OCI-LY3 (cell line): ENCODE measurements at regions not wholly inside any gene's neighbourhood (a gene's known extent, or its start where the extent isn't known, plus 50 kb on each side); places are given as distances from the start of the nearest gene placed in this dataset.

Experiments used
- H2AFZ ChIP-seq: fragments of 200-600, 300-600 bp; shearing (Covaris generic); 2 replicates; pipeline ENCODE4 v1.6.0; 2014; ENCODE audit warnings: antibody characterized with exemption, low read depth, low read length
- H3K27ac ChIP-seq: fragments of 200-600, 300-600 bp; sonication (generic); 2 replicates; pipeline ENCODE4 v1.5.1; 2014; ENCODE audit warnings: mild to moderate bottlenecking, low read length, moderate library complexity, mixed read lengths
- H3K27me3 ChIP-seq: fragments of 200-600, 300-600 bp; sonication (generic); 2 replicates; pipeline ENCODE4 v1.6.1; 2014; ENCODE audit warnings: low read depth, low read length, mixed read lengths
- H3K36me3 ChIP-seq: fragments of 200-600, 300-600 bp; sonication (generic); replicated peaks from 2 replicates; pipeline ENCODE3; 2014; ENCODE audit warnings: low read depth, low read length, mixed read lengths
- H3K4me1 ChIP-seq: fragments of 300-600, 200-600 bp; sonication (generic); 2 replicates; pipeline ENCODE4 v1.6.1; 2014; ENCODE audit warnings: low read length, mixed read lengths
- H3K4me2 ChIP-seq: fragments of 200-600, 300-600 bp; sonication (generic); 2 replicates; pipeline ENCODE4 v1.6.1; 2014; ENCODE audit warnings: low read length, mixed read lengths
- H3K4me3 ChIP-seq: fragments of 300-600, 200-600 bp; sonication (generic); 2 replicates; pipeline ENCODE4 v1.5.1; 2014; ENCODE audit warnings: antibody characterized with exemption, mild to moderate bottlenecking, low read length, moderate library complexity
- H3K79me2 ChIP-seq: fragments of 300-600, 200-600 bp; shearing (Covaris generic); 2 replicates; pipeline ENCODE4 v1.6.1; 2014; ENCODE audit warnings: mild to moderate bottlenecking, low read length, mixed read lengths
- H3K9ac ChIP-seq: fragments of 300-600, 200-600 bp; shearing (Covaris generic); 2 replicates; pipeline ENCODE4 v1.6.0; 2014; ENCODE audit warnings: mild to moderate bottlenecking, low read length, moderate library complexity
- H3K9me3 ChIP-seq: fragments of 200-600, 300-600 bp; shearing (Covaris generic); 2 replicates; pipeline ENCODE4 v1.6.1; 2014; ENCODE audit warnings: low read length, mixed read lengths; ENCODE audit not compliant: insufficient read depth
- H4K20me1 ChIP-seq: fragments of 200-600, 300-600 bp; sonication (generic); 2 replicates; pipeline ENCODE4 v1.6.1; 2016; ENCODE audit warnings: low read length, mixed read lengths; ENCODE audit not compliant: insufficient read depth
- EZH2phosphoT487 ChIP-seq: fragments of 200-600 bp; shearing (Covaris generic); IDR thresholded peaks from 2 replicates; pipeline ENCODE4 v1.6.1; 2018; ENCODE audit warnings: antibody characterized with exemption, mixed run types, low read depth
- TF ChIP-seq, protein P1 (sequence below): fragments of 200-600, 300-600 bp; sonication (generic); IDR thresholded peaks from 2 replicates; pipeline ENCODE4 v1.5.1; 2014; ENCODE audit warnings: antibody characterized with exemption, low read length, low read depth

- no peak overlapping the region for H2AFZ ChIP-seq
- no peak overlapping the region for H3K27ac ChIP-seq
- TF ChIP-seq EZH2phosphoT487: no peak
- TF ChIP-seq, protein P1, sequence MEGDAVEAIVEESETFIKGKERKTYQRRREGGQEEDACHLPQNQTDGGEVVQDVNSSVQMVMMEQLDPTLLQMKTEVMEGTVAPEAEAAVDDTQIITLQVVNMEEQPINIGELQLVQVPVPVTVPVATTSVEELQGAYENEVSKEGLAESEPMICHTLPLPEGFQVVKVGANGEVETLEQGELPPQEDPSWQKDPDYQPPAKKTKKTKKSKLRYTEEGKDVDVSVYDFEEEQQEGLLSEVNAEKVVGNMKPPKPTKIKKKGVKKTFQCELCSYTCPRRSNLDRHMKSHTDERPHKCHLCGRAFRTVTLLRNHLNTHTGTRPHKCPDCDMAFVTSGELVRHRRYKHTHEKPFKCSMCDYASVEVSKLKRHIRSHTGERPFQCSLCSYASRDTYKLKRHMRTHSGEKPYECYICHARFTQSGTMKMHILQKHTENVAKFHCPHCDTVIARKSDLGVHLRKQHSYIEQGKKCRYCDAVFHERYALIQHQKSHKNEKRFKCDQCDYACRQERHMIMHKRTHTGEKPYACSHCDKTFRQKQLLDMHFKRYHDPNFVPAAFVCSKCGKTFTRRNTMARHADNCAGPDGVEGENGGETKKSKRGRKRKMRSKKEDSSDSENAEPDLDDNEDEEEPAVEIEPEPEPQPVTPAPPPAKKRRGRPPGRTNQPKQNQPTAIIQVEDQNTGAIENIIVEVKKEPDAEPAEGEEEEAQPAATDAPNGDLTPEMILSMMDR: no peak
- no peaks in the 10 kb centered on the region for H3K9me3 ChIP-seq
- no peak overlapping the region for H3K9ac ChIP-seq
- no peaks in the 10 kb centered on the region for H3K4me1 ChIP-seq
- H4K20me1 ChIP-seq: no peaks in the 10 kb centered on the region
- H3K4me3 ChIP-seq: no peak overlapping the region
- H3K4me2 ChIP-seq: no peak overlapping the region
- H3K79me2 ChIP-seq: no peaks in the 10 kb centered on the region
- no peaks in the 10 kb centered on the region for H3K27me3 ChIP-seq
- no peaks in the 10 kb centered on the region for H3K36me3 ChIP-seq
Measured at GRCh38 chr2:180231015-180231414, 223.9 kb upstream of the CWC22 start.

- H3K4me1 ChIP-seq: no peaks in the 10 kb centered on the region
Measured at GRCh38 chr2:180227461-180227860, 220.4 kb upstream of the CWC22 start.

GRCh38 chr2:180225118-180225517, 218.0 kb upstream of the CWC22 start:
- no peaks in the 10 kb centered on the region for H3K9me3 ChIP-seq
- H3K4me3 ChIP-seq: no peak overlapping the region
- H3K79me2 ChIP-seq: no peaks in the 10 kb centered on the region
- no peak overlapping the region for H3K27ac ChIP-seq
- H3K36me3 ChIP-seq: no peaks in the 10 kb centered on the region
- H4K20me1 ChIP-seq: no peaks in the 10 kb centered on the region
- TF ChIP-seq EZH2phosphoT487: no peak
- TF ChIP-seq, protein P1: no peak
- no peak overlapping the region for H3K4me2 ChIP-seq
- H2AFZ ChIP-seq: no peak overlapping the region
- H3K9ac ChIP-seq: no peak overlapping the region
- H3K27me3 ChIP-seq: no peaks in the 10 kb centered on the region
- no peaks in the 10 kb centered on the region for H3K4me1 ChIP-seq

More at GRCh38 chr2:180227461-180227860, 220.4 kb upstream of the CWC22 start:
- no peaks in the 10 kb centered on the region for H3K27me3 ChIP-seq
- no peak overlapping the region for H3K4me3 ChIP-seq
- H3K4me2 ChIP-seq: no peak overlapping the region
- no peak for TF ChIP-seq EZH2phosphoT487
- TF ChIP-seq, protein P1: no peak
- no peaks in the 10 kb centered on the region for H4K20me1 ChIP-seq
- no peak overlapping the region for H3K27ac ChIP-seq
- no peak overlapping the region for H3K9ac ChIP-seq
- no peak overlapping the region for H2AFZ ChIP-seq
- H3K36me3 ChIP-seq: no peaks in the 10 kb centered on the region
- H3K79me2 ChIP-seq: no peaks in the 10 kb centered on the region
- H3K9me3 ChIP-seq: no peaks in the 10 kb centered on the region

DNA sequence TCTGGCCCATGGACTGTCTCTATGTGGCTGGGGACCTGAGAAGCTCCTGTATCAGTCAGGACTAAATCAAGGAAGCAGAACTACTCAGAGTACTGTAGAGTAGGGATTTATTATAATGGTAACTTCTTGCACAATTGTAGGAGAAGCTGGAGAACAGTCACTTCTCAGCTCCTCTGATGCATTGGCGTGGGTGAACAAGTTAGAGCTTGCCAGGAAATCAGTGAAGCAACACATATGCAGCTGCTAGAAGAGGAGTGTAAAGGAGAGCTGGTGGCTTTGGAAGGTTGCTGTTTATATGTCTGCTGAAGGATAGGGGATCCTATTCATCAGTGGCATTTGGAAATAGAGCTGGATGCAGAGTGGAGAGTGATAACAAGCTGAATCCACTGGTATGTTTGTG, 215.5 kb upstream of the CWC22 start:
- no peak overlapping the region for H3K9ac ChIP-seq
- H3K4me2 ChIP-seq: no peak overlapping the region
- no peaks in the 10 kb centered on the region for H3K79me2 ChIP-seq
- no peaks in the 10 kb centered on the region for H3K36me3 ChIP-seq
- no peak overlapping the region for H3K27ac ChIP-seq
- no peaks in the 10 kb centered on the region for H3K9me3 ChIP-seq
- H2AFZ ChIP-seq: no peak overlapping the region
- no peaks in the 10 kb centered on the region for H3K27me3 ChIP-seq
- H3K4me3 ChIP-seq: no peak overlapping the region
- TF ChIP-seq EZH2phosphoT487: no peak
- TF ChIP-seq, protein P1: no peak
- no peaks in the 10 kb centered on the region for H3K4me1 ChIP-seq
- no peaks in the 10 kb centered on the region for H4K20me1 ChIP-seq
